GM19395 (cell line): ENCODE measurements at regions not wholly inside any gene's neighbourhood (a gene's known extent, or its start where the extent isn't known, plus 50 kb on each side); places are given as distances from the start of the nearest gene placed in this dataset.

ENCODE experiments used
- ATAC-seq: cut with Tn5 transposase; IDR thresholded peaks from one replicate; pipeline ENCODE4 v1.9.1; 2021; ENCODE audit warnings: mild to moderate bottlenecking, moderate library complexity; ENCODE audit not compliant: unreplicated experiment

- no peak for ATAC-seq
These were observed 94.7 kb upstream of the ZNF618 start for GRCh38 chr9:113781381-113781780.

GRCh38 chr9:113781896-113782295, 94.2 kb upstream of the ZNF618 start:
- no peak for ATAC-seq

- ATAC-seq: no peak
These were observed 92.6 kb upstream of the ZNF618 start for GRCh38 chr9:113783475-113783874.

GRCh38 chr9:113785334-113785733, 90.8 kb upstream of the ZNF618 start:
- no peak for ATAC-seq

- ATAC-seq: no peak
These were observed 90.0 kb upstream of the ZNF618 start for GRCh38 chr9:113786071-113786470.

GRCh38 chr9:113787871-113788270, 88.2 kb upstream of the ZNF618 start:
- no peak for ATAC-seq

- ATAC-seq: no peak
These were observed 87.3 kb upstream of the ZNF618 start for GRCh38 chr9:113788616-113789330.

- ATAC-seq: no peak
These were observed 86.0 kb upstream of the ZNF618 start for GRCh38 chr9:113790093-113790492.

GRCh38 chr9:113793558-113793957, 82.6 kb upstream of the ZNF618 start:
- ATAC-seq: no peak

GRCh38 chr9:113794721-113795120, 81.4 kb upstream of the ZNF618 start:
- no peak for ATAC-seq

GRCh38 chr9:113795811-113796392, 80.2 kb upstream of the ZNF618 start:
- no peak for ATAC-seq

GRCh38 chr9:113796646-113797426, 79.3 kb upstream of the ZNF618 start:
- no peak for ATAC-seq

- ATAC-seq: no peak
These were observed 77.8 kb upstream of the ZNF618 start for GRCh38 chr9:113798062-113799030.

- ATAC-seq: no peak
These were observed 75.8 kb upstream of the ZNF618 start for GRCh38 chr9:113800276-113800675.

- no peak for ATAC-seq
These were observed 72.1 kb upstream of the ZNF618 start for GRCh38 chr9:113803811-113804589.

GRCh38 chr9:113805486-113806132, 70.5 kb upstream of the ZNF618 start:
- no peak for ATAC-seq

- no peak for ATAC-seq
These were observed 68.7 kb upstream of the ZNF618 start for GRCh38 chr9:113807173-113808061.
